ENCODE measurements at regions not wholly inside any gene's neighbourhood (a gene's known extent, or its start where the extent isn't known, plus 50 kb on each side); places are given as distances from the start of the nearest gene placed in this dataset.
"Not testable (repeated sequence)": the region's sequence is repeated elsewhere in the genome, so short reads cannot be mapped to it uniquely, and the experiment has no call there.

- not testable (repeated sequence) for TF ChIP-seq CTCF, POLR2AphosphoS5, POLR2A (IDR thresholded peaks at IDR 0.05)
Observed at GRCh38 chr7:65613644-65614289, 240.1 kb downstream of the ZNF92 start.

Measured in breast epithelium (tissue), 3 donors.